ENCODE measurements at regions not wholly inside any gene's neighbourhood (a gene's known extent, or its start where the extent isn't known, plus 50 kb on each side); places are given as distances from the start of the nearest gene placed in this dataset.

GRCh38 chr2:136628490-136628889, 136.9 kb upstream of the THSD7B start (continued):
- TF ChIP-seq ATF3 (IDR thresholded peaks at IDR 0.05; ENCODE audit: borderline replicate concordance, extremely low read depth, low read depth, low read length) (no peak), JUND (IDR thresholded peaks at IDR 0.05; ENCODE audit: low read depth, low read length) (no peak), SKIL (IDR thresholded peaks at IDR 0.05; ENCODE audit: low read depth, poor library complexity, severe bottlenecking) (no peak), FOXM1 (IDR thresholded peaks at IDR 0.05; ENCODE audit: low read depth, low read length) (no peak), NKRF (conservative IDR thresholded peaks at IDR 0.05) (no peak), ZNF622 (IDR thresholded peaks at IDR 0.05) (no peak), SMARCA5 (IDR thresholded peaks at IDR 0.05) (no peak), POLR2A (IDR thresholded peaks at IDR 0.05; ENCODE audit: low read depth, low read length) (no peak)

- FAIRE-seq (no peak), DNase-seq (ENCODE audit: low read depth, low spot score) (no peak), ATAC-seq (no peak)
- Histone ChIP-seq H4K20me1 (ENCODE audit: control insufficient read depth, insufficient read depth) (no peaks in the 10 kb centered on the region), H3K4me3 (no peak overlapping the region), H3K27me3 (replicated peaks in 1 of 2; ENCODE audit: control insufficient read depth in 2 of 2, insufficient read depth in 2 of 2, low read length in 1 of 2) (peaks cover 0 to 1% of the 10 kb centered on the region in 2 experiments; a peak in 2 of 4 replicates), H3K36me3 (ENCODE audit: control insufficient read depth in 2 of 2, insufficient read depth in 2 of 2, low read length in 1 of 2) (no peaks in the 10 kb centered on the region), H3K4me2 (ENCODE audit: control insufficient read depth, insufficient read depth) (no peak overlapping the region), H3K4me1 (ENCODE audit: control insufficient read depth, insufficient read depth, low read length) (no peaks in the 10 kb centered on the region), H3K9me3 (replicated peaks; ENCODE audit: control insufficient read depth, insufficient read depth, low read length) (no peaks in the 10 kb centered on the region), H3K9ac (ENCODE audit: control insufficient read depth, insufficient read depth, low read length) (no peak overlapping the region), H3K27ac (ENCODE audit: control insufficient read depth, insufficient read depth) (no peak overlapping the region), H2AFZ (ENCODE audit: control insufficient read depth, low read depth, low read length) (no peak overlapping the region), H3K79me2 (ENCODE audit: control insufficient read depth, insufficient read depth, low read length) (no peaks in the 10 kb centered on the region)
- RAD21 ChIA-PET (ENCODE audit: unreplicated experiment) = no interaction called here
- intact Hi-C loops (cut with micrococcal nuclease; ENCODE audit: unreplicated experiment) (no loop called here), in situ Hi-C loops (cut with MboI) (no loop called here)
- SMC1A ChIA-PET (ENCODE audit: uncharacterized antibody, unreplicated experiment) = no interaction called here
- POLR2A ChIA-PET = no interaction called here
- CTCF ChIA-PET = no interaction called here
- BruUV-seq (replicated peaks) = no TSS peak
- 47% methylated on average over 4 of the region's 4 CpGs for WGBS (ENCODE audit: insufficient coverage, insufficient replicate concordance, low lambda C conversion rate, missing lambda C conversion rate)
- TF ChIP-seq FOXM1 (IDR thresholded peaks at IDR 0.05; ENCODE audit: low read depth, low read length) (no peak), IKZF2 (IDR thresholded peaks at IDR 0.05) (no peak), IKZF1 (conservative IDR thresholded peaks at IDR 0.05) (no peak), MYC (IDR thresholded peaks at IDR 0.05; ENCODE audit: insufficient read depth, insufficient read length, insufficient replicate concordance, low read length, severe bottlenecking) (no peak), SKIL (IDR thresholded peaks at IDR 0.05; ENCODE audit: low read depth, poor library complexity, severe bottlenecking) (no peak), YBX1 (IDR thresholded peaks at IDR 0.05) (no peak), MTA2 (IDR thresholded peaks at IDR 0.05; ENCODE audit: low read depth) (no peak), ELK1 (IDR thresholded peaks at IDR 0.05; ENCODE audit: low read depth, low read length) (no peak), PKNOX1 (IDR thresholded peaks at IDR 0.05) (no peak)
Observed at GRCh38 chr2:136613096-136613495, 152.2 kb upstream of the THSD7B start.

Measured in GM12878 (cell line).